ENCODE measurements at regions not wholly inside any gene's neighbourhood (a gene's known extent, or its start where the extent isn't known, plus 50 kb on each side); places are given as distances from the start of the nearest gene placed in this dataset.

DNA sequence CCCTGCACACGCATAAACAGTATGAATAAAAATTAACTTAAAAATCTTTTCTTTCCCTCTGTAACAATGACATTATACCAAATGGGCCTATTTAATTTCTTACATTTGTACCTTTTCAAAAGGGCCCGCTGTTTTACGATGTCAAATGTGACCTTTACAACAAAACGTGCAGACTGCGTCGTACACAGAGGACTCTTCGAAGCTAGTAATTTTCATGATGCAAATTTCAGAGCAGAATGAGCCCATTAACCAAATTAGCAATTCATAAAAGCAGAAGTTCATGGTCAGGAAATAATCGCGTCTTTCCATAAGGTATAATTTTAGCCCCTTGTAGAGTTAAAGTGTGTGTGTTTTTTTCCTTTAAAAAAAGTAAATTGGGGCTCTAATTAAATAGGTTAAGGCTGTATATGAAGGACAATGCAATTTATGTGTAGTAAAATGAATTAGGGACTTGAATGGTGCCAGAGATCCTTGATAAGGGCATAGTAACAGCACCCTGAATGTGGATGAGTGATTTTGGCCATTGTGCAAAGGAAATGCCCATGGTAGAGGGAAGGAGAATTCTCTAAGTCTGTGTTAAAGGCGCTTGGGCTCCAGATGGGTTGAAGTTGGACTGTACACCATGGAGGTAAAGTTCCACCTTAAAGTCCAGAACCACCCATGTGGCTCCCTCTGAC is 546.4 kb upstream of the EEF2KMT start:
- no peak for DNase-seq (ENCODE audit: low read depth)
- no peak overlapping the region for H3K4me3 ChIP-seq (ENCODE audit: low read depth, low read length)
- TF ChIP-seq, protein P1, sequence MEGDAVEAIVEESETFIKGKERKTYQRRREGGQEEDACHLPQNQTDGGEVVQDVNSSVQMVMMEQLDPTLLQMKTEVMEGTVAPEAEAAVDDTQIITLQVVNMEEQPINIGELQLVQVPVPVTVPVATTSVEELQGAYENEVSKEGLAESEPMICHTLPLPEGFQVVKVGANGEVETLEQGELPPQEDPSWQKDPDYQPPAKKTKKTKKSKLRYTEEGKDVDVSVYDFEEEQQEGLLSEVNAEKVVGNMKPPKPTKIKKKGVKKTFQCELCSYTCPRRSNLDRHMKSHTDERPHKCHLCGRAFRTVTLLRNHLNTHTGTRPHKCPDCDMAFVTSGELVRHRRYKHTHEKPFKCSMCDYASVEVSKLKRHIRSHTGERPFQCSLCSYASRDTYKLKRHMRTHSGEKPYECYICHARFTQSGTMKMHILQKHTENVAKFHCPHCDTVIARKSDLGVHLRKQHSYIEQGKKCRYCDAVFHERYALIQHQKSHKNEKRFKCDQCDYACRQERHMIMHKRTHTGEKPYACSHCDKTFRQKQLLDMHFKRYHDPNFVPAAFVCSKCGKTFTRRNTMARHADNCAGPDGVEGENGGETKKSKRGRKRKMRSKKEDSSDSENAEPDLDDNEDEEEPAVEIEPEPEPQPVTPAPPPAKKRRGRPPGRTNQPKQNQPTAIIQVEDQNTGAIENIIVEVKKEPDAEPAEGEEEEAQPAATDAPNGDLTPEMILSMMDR (IDR thresholded peaks at IDR 0.05; ENCODE audit: insufficient read depth, low read depth, low read length), result no peak

DNA sequence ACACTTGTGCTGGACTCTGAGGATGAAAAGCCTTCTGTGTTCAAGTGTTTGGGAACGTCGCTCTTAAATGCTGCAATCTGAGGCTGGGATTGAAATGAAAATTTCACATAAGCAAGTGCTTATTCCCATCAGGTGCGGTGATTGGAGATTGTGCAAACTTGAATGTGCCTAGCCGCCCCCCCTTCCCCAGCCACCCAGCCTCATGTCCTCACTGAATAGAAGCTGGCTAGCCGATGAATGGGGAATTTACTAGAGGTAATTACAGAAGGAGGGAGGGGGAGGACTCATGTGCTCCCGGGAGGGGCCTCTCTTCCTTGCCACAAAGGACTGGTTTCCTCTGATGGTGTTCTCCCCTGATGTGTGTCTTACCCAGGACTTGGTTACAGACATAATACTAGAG is 544.8 kb upstream of the EEF2KMT start:
- TF ChIP-seq, protein P1 (IDR thresholded peaks at IDR 0.05; ENCODE audit: insufficient read depth, low read depth, low read length), result no peak
- no peak overlapping the region for H3K4me3 ChIP-seq (ENCODE audit: low read depth, low read length)
- DNase-seq (ENCODE audit: low read depth), result no peak

DNA sequence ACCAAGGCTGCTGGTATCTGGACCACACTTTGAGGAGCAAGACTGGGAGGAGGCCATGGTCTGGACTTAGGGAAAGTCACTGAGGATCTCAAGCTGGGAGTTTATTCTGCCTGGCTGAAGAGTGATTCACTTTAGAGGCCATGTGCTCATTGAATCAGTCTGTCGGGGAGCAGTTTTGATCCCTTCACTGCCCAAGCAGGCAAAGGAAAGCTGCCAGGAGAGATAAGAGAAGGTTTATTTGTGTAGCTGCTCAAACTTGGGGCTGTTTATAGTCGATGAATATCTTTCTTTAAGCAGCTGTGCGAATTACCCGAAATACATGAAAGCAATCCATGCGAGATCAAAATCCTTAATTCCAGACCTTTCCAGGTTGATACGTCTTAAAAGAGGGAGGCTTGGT is 544.4 kb upstream of the EEF2KMT start:
- TF ChIP-seq, protein P1 (IDR thresholded peaks at IDR 0.05; ENCODE audit: insufficient read depth, low read depth, low read length), result no peak
- H3K4me3 ChIP-seq (ENCODE audit: low read depth, low read length), result no peak overlapping the region
- DNase-seq (ENCODE audit: low read depth), result no peak

DNA sequence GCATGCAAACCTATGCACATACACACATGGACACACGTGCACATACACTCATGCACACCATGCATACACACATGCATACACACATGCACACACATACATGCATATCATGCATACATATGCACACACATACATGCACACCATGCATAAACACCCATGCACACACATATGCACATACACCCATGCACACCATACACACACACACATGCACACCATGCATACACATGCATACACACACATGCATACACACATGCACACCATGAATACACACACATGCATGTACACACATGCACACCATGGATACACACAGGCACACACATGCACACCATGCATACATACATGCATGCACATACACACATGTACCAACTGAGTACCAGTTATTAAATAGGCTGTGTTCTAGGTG is 543.3 kb upstream of the EEF2KMT start:
- no peak for DNase-seq (ENCODE audit: low read depth)
- TF ChIP-seq, protein P1 (IDR thresholded peaks at IDR 0.05; ENCODE audit: insufficient read depth, low read depth, low read length), result no peak
- H3K4me3 ChIP-seq (ENCODE audit: low read depth, low read length), result no peak overlapping the region

DNA sequence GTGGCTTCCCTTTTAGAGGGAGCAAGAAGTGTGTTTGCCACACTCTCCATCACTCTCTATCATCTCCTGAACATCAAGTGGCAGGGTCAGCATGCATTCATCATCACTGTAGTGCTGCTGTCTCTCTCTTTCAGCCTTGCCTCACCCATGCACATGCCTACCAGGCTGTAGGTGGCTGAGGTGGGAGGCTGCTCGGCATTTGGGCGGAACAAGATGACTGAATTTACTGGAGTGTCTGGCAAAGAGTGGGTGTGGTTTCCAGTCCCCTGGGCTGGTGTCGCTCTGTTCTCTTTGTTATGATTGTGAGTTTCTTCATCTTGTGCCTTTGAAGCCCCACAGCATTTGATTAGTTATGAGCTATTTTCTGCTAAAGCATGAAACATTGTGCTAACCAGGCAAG is 541.9 kb upstream of the EEF2KMT start:
- no peak overlapping the region for H3K4me3 ChIP-seq (ENCODE audit: low read depth, low read length)
- no peak for DNase-seq (ENCODE audit: low read depth)
- TF ChIP-seq, protein P1 (IDR thresholded peaks at IDR 0.05; ENCODE audit: insufficient read depth, low read depth, low read length), result no peak

DNA sequence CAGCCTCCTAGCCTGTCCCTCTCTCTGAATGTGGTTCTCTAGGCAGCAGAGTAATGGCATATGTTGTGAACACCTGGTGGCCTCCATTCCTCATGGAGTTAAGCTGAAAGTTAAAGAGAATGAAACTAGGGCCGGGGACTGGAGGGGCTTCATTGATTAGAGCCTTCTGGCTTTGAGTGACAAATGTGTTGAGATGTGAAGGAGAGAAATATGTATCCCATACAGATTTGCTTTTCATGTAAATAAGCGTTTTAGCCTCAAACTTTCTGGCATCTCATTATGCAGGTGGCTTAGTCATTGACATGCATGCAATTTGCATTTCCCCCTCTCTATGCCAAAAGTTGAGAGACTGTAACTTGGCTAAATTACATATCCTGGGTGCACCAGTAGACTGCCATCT is 537.7 kb upstream of the EEF2KMT start:
- DNase-seq (ENCODE audit: low read depth), result no peak
- TF ChIP-seq, protein P1 (IDR thresholded peaks at IDR 0.05; ENCODE audit: insufficient read depth, low read depth, low read length), result no peak
- no peak overlapping the region for H3K4me3 ChIP-seq (ENCODE audit: low read depth, low read length)

DNA sequence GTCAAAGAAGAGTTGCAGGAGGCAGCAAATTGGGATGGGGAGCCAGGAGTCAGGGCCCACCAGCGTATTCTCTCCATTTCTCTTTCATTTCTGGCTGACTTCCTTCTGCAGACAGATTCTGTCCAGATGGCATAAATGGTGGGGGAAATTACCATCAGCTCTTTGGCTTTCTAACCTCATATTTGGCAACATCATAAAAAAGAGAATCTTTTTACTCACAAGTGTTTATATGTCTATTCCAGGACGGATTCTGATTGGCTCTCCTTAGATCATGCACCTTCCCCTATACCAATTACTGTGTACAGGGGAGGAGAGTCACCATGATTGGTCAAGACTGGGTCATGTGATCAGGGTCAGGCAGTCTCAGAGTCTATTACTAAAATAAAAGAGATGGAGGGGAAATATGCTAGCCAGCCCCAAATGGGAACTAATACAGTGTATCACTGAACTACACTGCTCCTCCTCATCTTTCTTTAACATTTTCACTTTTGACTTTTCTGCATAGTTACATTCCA is 537.1 kb upstream of the EEF2KMT start:
- no peak for DNase-seq (ENCODE audit: low read depth)
- H3K4me3 ChIP-seq (ENCODE audit: low read depth, low read length), result no peak overlapping the region
- TF ChIP-seq, protein P1 (IDR thresholded peaks at IDR 0.05; ENCODE audit: insufficient read depth, low read depth, low read length), result no peak

All from fibroblast of villous mesenchyme (primary cell).